ENCODE measurements at regions not wholly inside any gene's neighbourhood (a gene's known extent, or its start where the extent isn't known, plus 50 kb on each side); places are given as distances from the start of the nearest gene placed in this dataset.

DNA sequence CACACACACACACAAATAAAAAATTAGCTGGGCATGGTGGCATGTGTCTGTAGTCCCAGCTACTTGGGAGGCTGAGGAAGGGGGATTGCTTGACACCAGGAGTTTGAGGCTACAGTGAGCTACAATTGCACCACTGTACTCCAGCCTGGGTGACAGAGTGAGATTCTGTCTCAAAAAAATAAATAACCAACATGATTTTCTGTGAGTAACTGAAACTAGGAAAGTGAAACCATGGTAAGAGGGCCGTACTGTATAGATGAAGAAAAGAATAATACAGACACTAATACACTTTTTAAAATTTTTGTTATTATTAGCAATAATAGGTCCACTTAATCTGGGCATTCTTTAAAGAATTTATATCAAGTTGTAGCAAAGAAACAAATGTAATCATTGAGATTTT is 170.9 kb downstream of the HGF start:
- no peak for TF ChIP-seq POLR2AphosphoS5 (IDR thresholded peaks at IDR 0.05; ENCODE audit: low read depth, low read length)
- TF ChIP-seq, protein P1, sequence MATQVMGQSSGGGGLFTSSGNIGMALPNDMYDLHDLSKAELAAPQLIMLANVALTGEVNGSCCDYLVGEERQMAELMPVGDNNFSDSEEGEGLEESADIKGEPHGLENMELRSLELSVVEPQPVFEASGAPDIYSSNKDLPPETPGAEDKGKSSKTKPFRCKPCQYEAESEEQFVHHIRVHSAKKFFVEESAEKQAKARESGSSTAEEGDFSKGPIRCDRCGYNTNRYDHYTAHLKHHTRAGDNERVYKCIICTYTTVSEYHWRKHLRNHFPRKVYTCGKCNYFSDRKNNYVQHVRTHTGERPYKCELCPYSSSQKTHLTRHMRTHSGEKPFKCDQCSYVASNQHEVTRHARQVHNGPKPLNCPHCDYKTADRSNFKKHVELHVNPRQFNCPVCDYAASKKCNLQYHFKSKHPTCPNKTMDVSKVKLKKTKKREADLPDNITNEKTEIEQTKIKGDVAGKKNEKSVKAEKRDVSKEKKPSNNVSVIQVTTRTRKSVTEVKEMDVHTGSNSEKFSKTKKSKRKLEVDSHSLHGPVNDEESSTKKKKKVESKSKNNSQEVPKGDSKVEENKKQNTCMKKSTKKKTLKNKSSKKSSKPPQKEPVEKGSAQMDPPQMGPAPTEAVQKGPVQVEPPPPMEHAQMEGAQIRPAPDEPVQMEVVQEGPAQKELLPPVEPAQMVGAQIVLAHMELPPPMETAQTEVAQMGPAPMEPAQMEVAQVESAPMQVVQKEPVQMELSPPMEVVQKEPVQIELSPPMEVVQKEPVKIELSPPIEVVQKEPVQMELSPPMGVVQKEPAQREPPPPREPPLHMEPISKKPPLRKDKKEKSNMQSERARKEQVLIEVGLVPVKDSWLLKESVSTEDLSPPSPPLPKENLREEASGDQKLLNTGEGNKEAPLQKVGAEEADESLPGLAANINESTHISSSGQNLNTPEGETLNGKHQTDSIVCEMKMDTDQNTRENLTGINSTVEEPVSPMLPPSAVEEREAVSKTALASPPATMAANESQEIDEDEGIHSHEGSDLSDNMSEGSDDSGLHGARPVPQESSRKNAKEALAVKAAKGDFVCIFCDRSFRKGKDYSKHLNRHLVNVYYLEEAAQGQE (IDR thresholded peaks at IDR 0.05; ENCODE audit: insufficient read depth in 1 of 2, low read depth in 2 of 2, low read length in 2 of 2) = no peak
- TF ChIP-seq TAF1 (IDR thresholded peaks at IDR 0.05; ENCODE audit: borderline replicate concordance, insufficient read depth, low read length) = no peak
- no peak for TF ChIP-seq SIN3A (IDR thresholded peaks at IDR 0.05; ENCODE audit: borderline replicate concordance, insufficient read depth, low read length)
- TF ChIP-seq FOXP2 (optimal IDR thresholded peaks at IDR 0.05; ENCODE audit: borderline replicate concordance, extremely low read depth, extremely low read length, insufficient read depth) = no peak

All from PFSK-1 (cell line).